Activated T-helper 1 cell treated with Interleukin-2 at 50 U/mL for 16 hours (primary cell): ENCODE measurements at regions not wholly inside any gene's neighbourhood (a gene's known extent, or its start where the extent isn't known, plus 50 kb on each side); places are given as distances from the start of the nearest gene placed in this dataset.
"Not testable (repeated sequence)": the region's sequence is repeated elsewhere in the genome, so short reads cannot be mapped to it uniquely, and the experiment has no call there.

Experiments
- DNase-seq: peaks from one replicate; pipeline ENCODE4 v3.0.0-alpha.2; 2020; ENCODE audit warnings: low read depth

GRCh38 chr16:56013962-56014552, 138.9 kb upstream of the CES5A start:
- no peak for DNase-seq

- no peak for DNase-seq
Measured at GRCh38 chr16:56012482-56012811, 137.3 kb upstream of the CES5A start.

GRCh38 chr16:56011808-56012481, 136.8 kb upstream of the CES5A start:
- DNase-seq: no peak

- DNase-seq: no peak
Measured at GRCh38 chr16:56005958-56006357, 130.8 kb upstream of the CES5A start.

- no peak for DNase-seq
Measured at GRCh38 chr16:55999683-56000082, 124.5 kb upstream of the CES5A start.

GRCh38 chr16:55993088-55993487, 117.9 kb upstream of the CES5A start:
- DNase-seq: no peak

GRCh38 chr16:55992551-55992950, 117.4 kb upstream of the CES5A start:
- DNase-seq: no peak

GRCh38 chr16:55991843-55992242, 116.7 kb upstream of the CES5A start:
- DNase-seq: no peak

- no peak for DNase-seq
Measured at GRCh38 chr16:55989569-55989907, 114.4 kb upstream of the CES5A start.

- DNase-seq: not testable (repeated sequence)
Measured at GRCh38 chr16:55988850-55989568, 113.8 kb upstream of the CES5A start.

- no peak for DNase-seq
Measured at GRCh38 chr16:55988013-55988412, 112.8 kb upstream of the CES5A start.

- no peak for DNase-seq
Measured at GRCh38 chr16:55982597-55982996, 107.4 kb upstream of the CES5A start.

GRCh38 chr16:55981557-55981956, 106.4 kb upstream of the CES5A start:
- DNase-seq: no peak

GRCh38 chr16:55976815-55977214, 101.6 kb upstream of the CES5A start:
- no peak for DNase-seq

GRCh38 chr16:55971447-55971846, 96.3 kb upstream of the CES5A start:
- DNase-seq: no peak

- DNase-seq: no peak
Measured at GRCh38 chr16:55968221-55968620, 93.0 kb upstream of the CES5A start.

- DNase-seq: no peak
Measured at GRCh38 chr16:55964923-55965475, 89.8 kb upstream of the CES5A start.

- DNase-seq: no peak
Measured at GRCh38 chr16:55955845-55956244, 80.7 kb upstream of the CES5A start.

- DNase-seq: no peak
Measured at GRCh38 chr16:55955424-55955823, 80.3 kb upstream of the CES5A start.

- no peak for DNase-seq
Measured at GRCh38 chr16:55954906-55955305, 79.7 kb upstream of the CES5A start.

GRCh38 chr16:55949518-55949917, 74.3 kb upstream of the CES5A start:
- DNase-seq: no peak

- DNase-seq: no peak
Measured at GRCh38 chr16:55948230-55948629, 73.1 kb upstream of the CES5A start.

- DNase-seq: no peak
Measured at GRCh38 chr16:55947366-55947765, 72.2 kb upstream of the CES5A start.
